ENCODE measurements at regions not wholly inside any gene's neighbourhood (a gene's known extent, or its start where the extent isn't known, plus 50 kb on each side); places are given as distances from the start of the nearest gene placed in this dataset.
"Not testable (repeated sequence)": the region's sequence is repeated elsewhere in the genome, so short reads cannot be mapped to it uniquely, and the experiment has no call there.

DNA sequence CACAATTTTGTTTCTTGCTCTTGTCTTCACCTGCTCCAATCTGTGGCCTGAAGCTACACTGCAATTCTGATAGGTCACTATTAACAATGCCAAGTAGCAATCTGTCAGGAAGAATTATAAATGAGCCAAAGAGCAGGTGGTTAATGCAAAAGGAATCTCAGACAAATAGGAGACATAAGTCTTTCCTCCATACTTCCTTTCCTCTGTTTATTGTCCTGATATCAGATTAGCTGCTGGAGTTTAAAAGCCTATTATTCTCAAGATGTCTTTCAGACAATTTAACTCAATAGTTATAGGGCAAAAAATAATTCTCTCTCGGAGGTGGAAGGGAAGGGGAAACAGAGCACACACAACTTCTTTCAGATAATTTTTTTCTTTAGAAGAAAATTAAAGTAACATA, 491.6 kb downstream of the MFSD1 start:
- no peak overlapping the region for H3K4me3 ChIP-seq (ENCODE audit: control insufficient read depth, low read depth, low read length)
- TF ChIP-seq, protein P1, sequence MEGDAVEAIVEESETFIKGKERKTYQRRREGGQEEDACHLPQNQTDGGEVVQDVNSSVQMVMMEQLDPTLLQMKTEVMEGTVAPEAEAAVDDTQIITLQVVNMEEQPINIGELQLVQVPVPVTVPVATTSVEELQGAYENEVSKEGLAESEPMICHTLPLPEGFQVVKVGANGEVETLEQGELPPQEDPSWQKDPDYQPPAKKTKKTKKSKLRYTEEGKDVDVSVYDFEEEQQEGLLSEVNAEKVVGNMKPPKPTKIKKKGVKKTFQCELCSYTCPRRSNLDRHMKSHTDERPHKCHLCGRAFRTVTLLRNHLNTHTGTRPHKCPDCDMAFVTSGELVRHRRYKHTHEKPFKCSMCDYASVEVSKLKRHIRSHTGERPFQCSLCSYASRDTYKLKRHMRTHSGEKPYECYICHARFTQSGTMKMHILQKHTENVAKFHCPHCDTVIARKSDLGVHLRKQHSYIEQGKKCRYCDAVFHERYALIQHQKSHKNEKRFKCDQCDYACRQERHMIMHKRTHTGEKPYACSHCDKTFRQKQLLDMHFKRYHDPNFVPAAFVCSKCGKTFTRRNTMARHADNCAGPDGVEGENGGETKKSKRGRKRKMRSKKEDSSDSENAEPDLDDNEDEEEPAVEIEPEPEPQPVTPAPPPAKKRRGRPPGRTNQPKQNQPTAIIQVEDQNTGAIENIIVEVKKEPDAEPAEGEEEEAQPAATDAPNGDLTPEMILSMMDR (IDR thresholded peaks at IDR 0.05; ENCODE audit: control insufficient read depth, insufficient read depth, low read depth, low read length, missing control alignments), result no peak
- DNase-seq (ENCODE audit: low read depth), result no peak

DNA sequence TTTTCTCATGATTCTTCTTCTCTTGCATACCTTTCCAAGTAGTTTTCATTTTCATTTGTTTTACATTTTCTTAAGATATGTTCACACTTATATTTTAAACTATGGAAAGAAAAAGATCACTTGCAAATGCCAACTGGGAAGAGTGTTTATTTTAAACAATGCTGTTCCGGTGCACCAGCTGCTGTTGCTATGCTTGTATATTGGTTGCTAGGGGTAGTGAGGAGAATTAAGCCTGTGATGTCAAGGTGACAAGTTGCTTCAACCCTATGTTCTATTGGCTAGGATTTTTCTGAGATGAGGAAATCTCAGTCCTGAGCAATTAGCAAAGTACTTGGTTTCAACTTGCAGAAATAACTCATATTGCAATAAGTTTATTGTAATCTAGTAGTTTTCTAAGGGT, 500.1 kb downstream of the MFSD1 start:
- H3K4me3 ChIP-seq (ENCODE audit: control insufficient read depth, low read depth, low read length), result no peak overlapping the region
- TF ChIP-seq, protein P1 (IDR thresholded peaks at IDR 0.05; ENCODE audit: control insufficient read depth, insufficient read depth, low read depth, low read length, missing control alignments), result no peak
- DNase-seq (ENCODE audit: low read depth), result no peak

DNA sequence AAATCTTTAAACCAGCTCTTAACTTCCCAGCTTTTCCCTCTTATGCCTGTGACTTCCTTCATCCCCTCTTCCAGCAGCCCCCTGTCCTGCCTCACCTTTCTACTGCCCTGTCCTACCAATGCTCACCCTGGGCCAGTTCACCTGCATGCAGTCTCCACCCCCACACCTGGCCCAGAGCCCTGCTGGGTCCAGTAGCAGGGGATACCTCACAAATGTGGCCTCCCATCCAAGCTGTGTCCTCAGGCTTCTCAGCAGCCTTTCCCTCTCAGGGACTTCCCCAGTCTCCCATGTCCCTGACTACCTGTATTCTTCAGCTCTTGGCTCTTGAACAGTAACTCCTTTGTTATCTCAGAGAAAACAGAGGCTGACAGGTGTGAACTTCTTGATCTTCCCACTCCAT, 503.2 kb downstream of the MFSD1 start:
- no peak overlapping the region for H3K4me3 ChIP-seq (ENCODE audit: control insufficient read depth, low read depth, low read length)
- no peak for DNase-seq (ENCODE audit: low read depth)
- TF ChIP-seq, protein P1 (IDR thresholded peaks at IDR 0.05; ENCODE audit: control insufficient read depth, insufficient read depth, low read depth, low read length, missing control alignments), result no peak

DNA sequence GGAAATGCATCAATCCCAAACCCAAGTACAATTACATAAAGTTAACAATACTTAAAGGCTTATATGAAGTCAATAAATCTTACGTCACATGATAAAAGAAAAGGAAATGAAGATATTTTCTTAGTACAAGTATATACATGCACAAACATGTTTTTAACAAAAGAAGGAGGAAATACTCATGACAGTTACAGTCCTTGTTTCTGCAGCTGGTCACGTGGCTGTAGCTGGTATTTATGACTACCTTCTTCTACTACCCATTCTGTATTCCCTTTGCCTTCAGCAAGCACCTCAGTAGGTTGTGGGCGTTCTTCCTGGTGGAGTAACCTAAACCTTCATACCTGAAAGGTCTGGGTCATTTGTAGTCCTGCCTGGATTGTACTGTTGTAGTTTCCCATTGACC, 514.9 kb downstream of the MFSD1 start:
- not testable (repeated sequence) for H3K4me3 ChIP-seq (ENCODE audit: control insufficient read depth, low read depth, low read length); DNase-seq (ENCODE audit: low read depth)

DNA sequence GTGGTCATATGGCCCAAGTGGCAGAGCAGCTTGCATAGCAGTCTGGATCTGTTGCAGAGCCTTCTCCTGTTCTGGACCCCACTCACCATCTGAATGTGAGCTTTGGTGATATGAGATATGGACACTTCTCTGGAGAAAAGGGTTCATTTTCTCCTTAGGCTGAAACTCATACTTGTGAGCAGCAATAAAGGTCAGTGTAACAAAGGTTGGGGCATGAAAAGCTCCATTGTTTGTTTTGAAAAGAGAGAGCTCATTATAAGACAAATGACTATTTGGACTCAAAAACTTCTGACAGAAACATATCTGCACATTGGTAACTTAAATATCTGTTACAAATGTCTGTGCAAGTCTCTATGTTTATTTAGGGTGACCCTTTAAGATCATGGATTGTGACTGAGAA, 517.3 kb downstream of the MFSD1 start:
- TF ChIP-seq, protein P1 (IDR thresholded peaks at IDR 0.05; ENCODE audit: control insufficient read depth, insufficient read depth, low read depth, low read length, missing control alignments), result no peak
- H3K4me3 ChIP-seq (ENCODE audit: control insufficient read depth, low read depth, low read length), result no peak overlapping the region
- no peak for DNase-seq (ENCODE audit: low read depth)

DNA sequence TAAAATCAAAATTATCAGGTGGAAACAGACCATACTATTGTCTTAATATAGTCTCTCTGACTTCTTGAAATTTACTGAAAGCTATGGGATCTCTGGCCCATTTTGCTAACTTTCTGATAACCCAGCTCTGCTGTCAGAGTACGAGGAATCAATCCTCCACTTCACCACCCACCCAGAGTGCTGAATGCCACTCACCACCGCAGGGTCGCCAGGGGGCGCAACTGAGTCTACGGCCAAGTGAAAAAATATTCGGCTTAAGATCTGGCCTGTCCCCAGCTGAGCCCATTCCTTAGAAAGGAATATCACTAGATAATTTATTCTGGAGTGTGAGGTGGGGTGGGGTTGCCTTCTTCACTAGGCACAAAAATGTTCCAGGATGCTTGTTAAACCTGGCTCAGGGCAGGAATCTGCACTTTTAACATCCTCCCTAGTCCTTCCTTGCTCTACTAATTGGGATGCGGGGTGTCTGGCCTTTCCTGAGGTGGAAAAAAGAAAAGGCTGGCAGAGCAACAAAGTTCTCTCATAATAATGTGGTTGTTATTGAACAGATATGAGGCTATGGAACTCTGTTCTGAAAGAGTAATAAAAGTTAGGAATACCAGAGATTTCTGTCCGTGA, 520.6 kb downstream of the MFSD1 start:
- peak; percentile 2 for DNase-seq (ENCODE audit: low read depth)
- no peak overlapping the region for H3K4me3 ChIP-seq (ENCODE audit: control insufficient read depth, low read depth, low read length)
- TF ChIP-seq, protein P1 (IDR thresholded peaks at IDR 0.05; ENCODE audit: control insufficient read depth, insufficient read depth, low read depth, low read length, missing control alignments), result peak; percentile 89

DNA sequence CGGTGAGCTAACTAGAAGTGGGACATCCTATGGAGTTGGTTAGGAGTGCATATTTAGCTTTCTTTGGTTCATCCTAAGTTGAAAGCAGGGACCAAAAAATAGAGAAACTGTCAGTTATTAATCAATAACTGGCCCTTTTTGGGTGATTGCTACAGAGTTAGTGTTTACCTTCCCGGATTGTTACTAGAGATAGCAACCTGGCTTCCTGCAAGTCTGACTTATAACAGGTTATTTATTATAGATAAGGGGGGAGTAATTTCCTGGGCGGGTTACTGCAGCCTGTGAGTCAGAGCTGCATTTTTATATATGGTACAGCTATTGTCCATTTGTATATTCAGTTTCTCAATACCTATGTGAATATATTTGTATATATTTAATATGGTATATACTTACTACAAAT, 522.0 kb downstream of the MFSD1 start:
- H3K4me3 ChIP-seq (ENCODE audit: control insufficient read depth, low read depth, low read length), result no peak overlapping the region
- TF ChIP-seq, protein P1 (IDR thresholded peaks at IDR 0.05; ENCODE audit: control insufficient read depth, insufficient read depth, low read depth, low read length, missing control alignments), result no peak
- DNase-seq (ENCODE audit: low read depth), result no peak
